GM21576 (cell line): ENCODE measurements at regions not wholly inside any gene's neighbourhood (a gene's known extent, or its start where the extent isn't known, plus 50 kb on each side); places are given as distances from the start of the nearest gene placed in this dataset.
"Not testable (repeated sequence)": the region's sequence is repeated elsewhere in the genome, so short reads cannot be mapped to it uniquely, and the experiment has no call there.

Source experiments
- ATAC-seq: cut with Tn5 transposase; IDR thresholded peaks from one replicate; pipeline ENCODE4 v1.9.1; 2021; ENCODE audit warnings: mild to moderate bottlenecking, moderate library complexity; ENCODE audit not compliant: unreplicated experiment

DNA sequence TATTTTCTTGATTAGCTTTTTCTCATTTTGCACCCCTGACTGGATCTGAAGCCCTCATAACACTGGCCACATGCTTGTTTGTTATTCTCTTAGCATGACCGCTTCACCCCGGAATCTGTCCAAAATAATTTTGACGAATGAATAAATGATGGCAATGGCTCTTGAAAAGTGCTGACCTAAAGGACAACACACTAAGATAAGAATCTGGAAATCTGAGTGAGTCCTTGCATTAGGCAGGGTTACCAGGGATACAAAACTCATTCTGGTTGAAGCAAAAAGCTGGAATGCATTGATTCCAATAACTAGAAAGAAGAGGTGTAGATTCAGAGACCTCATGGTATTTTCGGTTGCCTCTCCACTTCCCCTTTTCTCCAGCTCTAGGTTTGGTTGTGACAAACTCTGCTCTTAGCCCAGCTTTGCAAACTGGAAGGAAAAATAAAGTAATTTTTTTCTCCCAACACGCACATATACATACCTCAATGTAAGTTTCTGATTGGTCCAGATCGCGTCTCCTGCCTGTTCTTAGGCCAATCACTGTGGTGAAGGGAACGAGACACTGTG lies 157.4 kb downstream of the SKIDA1 start:
- ATAC-seq, result no peak

DNA sequence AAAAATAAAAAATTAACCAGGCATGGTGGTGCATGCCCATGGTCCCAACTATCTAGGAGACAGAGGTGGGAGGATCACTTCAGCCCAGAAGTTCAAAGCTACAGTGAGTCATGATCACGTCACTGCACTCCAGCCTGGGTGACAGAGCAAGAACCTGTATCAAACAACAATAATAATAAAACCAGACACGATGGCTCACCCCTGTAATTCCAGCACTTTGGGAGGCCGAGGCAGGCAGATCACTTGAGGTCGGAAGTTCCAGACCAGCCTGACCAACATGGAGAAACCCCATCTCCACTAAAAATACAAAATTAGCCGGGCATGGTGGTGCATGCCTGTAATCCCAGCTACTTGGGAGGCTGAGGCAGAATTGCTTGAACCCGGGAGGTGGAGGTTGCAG lies 159.4 kb downstream of the SKIDA1 start:
- ATAC-seq, result not testable (repeated sequence)

DNA sequence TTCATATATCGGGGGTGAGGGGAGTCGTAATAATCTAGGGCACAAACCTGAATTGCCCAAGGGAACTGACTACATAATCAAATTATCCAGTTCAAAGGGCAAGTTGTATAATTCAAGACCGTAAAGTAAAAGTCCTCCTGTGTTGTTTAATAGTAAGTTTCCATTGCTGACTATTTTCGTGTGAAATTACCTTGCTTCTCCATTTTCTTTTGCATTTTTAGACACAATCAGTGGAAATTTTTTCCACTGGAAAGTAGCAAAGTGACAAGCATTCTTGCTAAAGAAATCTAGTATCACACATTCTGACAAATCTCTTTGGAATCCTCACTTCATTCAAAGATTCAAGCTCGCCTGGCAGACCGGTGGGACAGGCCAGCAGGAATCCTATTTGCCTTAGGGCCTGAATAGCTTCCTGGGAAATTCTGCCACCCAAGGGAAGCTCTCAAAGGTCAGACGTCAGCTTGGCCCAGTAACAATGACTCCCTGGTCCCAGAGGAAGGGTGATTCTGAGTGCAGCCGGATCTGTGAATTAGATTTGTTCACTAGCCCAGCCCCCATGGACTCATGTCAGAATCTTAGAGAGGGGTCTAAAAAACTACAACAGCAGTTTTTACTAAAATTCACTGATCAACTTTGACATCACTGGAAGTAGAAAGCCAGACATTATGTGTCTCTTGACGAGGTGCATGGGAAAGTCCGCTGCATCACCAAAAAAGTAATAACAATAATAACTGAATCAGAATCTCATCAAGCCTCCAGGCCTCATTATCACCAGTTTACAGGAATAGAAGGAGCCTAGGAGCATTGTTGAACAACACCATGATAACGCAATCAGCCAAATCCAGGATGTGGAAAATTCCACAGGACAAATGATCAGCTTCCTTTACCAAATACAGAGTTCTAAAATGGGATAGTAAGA lies 161.0 kb downstream of the SKIDA1 start:
- ATAC-seq, result no peak

GRCh38 chr10:21363731-21364104 lies 161.8 kb downstream of the SKIDA1 start:
- no peak for ATAC-seq

GRCh38 chr10:21363092-21363730 lies 162.3 kb downstream of the SKIDA1 start:
- no peak for ATAC-seq

DNA sequence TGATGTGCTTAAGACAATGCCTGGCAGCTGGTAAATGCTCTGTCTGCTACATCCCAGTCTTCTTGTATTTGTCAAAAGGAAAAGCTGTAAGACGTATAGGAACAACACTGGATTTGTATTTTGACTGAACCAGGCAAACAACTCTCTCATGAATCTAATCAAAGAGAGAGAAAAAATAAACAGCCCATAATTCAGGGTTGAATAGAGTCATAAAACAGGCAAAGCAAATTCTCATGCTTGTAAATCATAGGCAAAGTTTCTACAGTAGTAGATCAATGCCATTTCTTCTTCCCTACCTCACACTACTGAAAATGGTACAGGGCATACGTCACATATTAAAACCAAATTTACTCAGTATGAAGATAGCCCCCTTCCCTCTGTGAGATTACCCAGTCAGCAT lies 166.3 kb downstream of the SKIDA1 start:
- ATAC-seq, result no peak

DNA sequence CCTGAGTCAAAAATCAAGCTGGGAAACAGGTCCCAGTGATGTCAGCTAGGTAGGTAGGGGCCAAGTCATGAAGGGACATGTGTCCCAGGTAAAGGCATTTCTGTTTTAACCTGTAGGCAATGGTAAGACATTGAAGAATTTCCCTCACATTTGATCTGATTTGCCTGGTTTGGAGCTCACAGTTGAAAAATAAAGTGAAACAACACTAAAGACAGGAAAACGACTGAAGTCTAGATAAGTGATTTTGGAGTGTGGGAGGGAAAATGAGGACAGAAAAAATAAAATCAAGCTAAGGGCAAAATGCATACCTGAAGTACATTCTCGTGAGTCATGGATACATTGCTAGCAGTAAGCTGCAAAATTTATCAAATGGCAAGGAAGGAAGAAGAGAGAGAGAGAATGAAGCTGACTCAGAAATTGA lies 169.9 kb downstream of the SKIDA1 start:
- no peak for ATAC-seq

GRCh38 chr10:21352886-21353285 lies 172.6 kb downstream of the SKIDA1 start:
- no peak for ATAC-seq

DNA sequence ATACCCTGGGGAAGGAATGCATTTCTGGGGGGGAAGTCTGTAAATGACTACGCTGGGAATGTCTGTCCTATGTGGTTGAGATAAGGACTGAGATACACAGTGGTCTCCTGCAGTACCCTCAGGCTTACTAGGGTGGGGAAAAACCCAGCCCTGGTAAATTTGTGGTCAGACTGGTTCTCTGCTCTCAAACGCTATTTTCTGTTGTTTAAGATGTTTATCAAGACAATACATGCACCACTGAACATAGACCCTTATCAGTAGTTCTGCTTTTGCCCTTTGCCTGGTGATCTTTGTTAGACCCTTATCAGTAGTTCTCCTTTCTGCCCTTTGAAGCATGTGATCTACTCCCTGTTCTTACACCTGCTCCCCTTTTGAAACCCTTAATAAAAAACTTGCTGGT lies 173.9 kb downstream of the SKIDA1 start:
- ATAC-seq, result not testable (repeated sequence)

- no peak for ATAC-seq
Measured at GRCh38 chr10:21349912-21350286, 175.6 kb downstream of the SKIDA1 start.

DNA sequence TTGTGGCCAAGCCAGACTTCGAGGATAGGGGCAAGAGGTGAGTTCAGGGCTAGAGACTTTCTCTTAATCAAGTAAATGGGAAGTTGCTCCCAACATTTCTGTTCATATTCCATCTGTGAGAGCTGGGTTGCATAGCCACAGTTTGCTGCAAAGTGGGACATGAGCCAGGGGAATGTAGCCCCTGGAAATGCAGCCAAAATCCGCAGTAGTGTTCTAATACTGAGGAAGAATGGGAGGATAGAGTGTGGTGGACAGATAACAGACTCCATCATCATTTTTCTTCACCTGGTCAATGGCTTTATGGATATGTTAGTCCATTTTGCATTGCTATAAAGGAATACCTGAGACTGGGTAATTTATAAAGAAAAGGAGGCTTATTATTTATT lies 177.7 kb downstream of the SKIDA1 start:
- no peak for ATAC-seq

- no peak for ATAC-seq
Measured at GRCh38 chr10:21347043-21347784, 178.3 kb downstream of the SKIDA1 start.

DNA sequence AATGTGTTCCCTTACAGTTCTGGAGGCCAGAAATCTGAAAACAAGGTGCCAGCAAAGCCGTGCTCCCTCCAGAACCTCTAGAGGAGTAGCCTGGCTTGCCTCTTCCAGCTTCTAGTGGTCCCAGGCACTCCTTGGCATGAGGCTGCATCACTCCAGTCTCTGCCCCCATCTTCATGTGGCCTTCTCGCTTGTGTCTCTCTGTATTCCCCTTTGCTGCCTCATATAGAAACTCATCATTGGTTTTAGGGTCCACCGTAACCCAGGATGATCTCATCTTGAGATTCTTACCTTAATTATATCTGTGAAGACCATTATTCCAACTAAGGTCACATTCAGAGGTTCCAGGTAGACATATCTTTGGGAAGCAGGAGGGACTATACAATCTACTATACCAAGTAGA lies 182.4 kb downstream of the SKIDA1 start:
- no peak for ATAC-seq

DNA sequence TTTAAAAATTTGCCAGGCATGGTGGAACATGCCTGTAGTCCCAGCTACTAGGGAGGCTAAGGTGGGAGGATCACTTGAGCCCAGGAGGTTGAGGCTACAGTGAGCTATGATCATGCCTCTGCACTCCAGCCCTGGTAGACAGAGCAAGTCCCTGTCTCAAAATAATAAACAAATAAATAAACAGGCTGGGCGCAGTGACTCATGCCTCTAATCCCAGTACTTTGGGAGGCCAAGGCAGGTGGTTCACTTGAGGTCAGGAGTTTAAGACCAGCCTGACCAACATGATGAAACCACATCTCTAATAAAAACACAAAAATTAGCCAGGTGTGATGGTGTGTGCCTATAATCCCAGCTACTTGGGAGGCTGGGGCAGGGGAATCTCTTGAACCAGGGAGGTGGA lies 183.0 kb downstream of the SKIDA1 start:
- ATAC-seq, result not testable (repeated sequence)

GRCh38 chr10:21340331-21340730 lies 185.2 kb downstream of the SKIDA1 start:
- no peak for ATAC-seq

DNA sequence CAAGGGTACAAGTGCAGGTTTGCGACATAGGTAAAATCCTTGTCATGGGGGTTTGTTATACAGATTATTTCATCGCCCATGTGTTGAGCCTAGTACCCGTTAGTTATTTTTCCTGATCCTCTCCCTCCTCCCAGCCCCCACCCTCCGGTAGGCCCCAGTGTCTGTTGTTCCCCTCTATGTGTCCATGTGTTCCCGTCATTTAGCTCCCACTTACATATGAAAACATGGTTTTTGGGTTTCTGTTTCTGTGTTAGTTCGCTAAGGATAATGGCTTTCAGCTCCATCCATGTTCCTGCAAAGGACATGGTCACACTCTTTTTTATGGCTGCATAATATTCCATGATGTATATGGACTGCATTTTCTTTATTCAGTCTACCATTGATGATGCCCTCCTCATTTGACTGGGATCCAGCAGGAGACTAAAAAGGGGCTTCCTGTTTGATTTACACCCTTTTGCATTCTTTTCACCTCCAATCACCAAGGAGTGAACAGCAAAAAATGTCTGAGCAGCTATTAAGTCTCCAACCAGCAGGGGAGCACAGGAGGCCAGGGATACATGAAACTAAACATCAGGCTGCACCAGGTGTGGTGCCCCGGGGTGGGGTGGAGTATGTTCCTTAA lies 188.2 kb downstream of the SKIDA1 start:
- no peak for ATAC-seq

GRCh38 chr10:21336476-21337170 lies 188.9 kb downstream of the SKIDA1 start:
- ATAC-seq, result no peak

- ATAC-seq, result no peak
Measured at GRCh38 chr10:21334891-21335696, 190.4 kb downstream of the SKIDA1 start.

DNA sequence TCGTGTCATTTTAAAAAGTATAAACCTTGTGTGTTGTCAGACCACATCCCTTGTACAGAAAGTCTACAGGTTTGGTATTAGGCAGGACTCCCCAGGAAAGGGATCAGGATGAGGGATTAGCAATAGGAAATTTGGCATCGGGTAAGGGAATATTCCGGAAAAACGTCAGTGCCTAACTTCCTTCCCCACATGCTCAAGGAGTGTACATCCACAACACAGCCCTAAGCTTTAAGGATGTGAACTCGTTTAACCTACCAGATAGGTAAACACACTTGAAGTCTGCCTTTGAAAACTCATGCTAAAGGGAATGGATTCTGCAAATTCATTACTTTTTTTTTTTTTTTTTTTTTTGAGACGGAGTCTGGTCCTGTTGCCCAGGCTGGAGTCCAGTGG lies 194.9 kb downstream of the SKIDA1 start:
- no peak for ATAC-seq
